Small intestine (tissue), 7 donors: ENCODE measurements at regions not wholly inside any gene's neighbourhood (a gene's known extent, or its start where the extent isn't known, plus 50 kb on each side); places are given as distances from the start of the nearest gene placed in this dataset.

Source experiments
- DNase-seq, 2 donors: peaks; one replicate each; pipeline versions ENCODE4 v3.0.0 to v3.0.0-alpha.2; 2013
- FAIRE-seq: peaks from 2 replicates; lab custom pipeline; 2012; peaks lifted over from hg19 to GRCh38; lab: Jason Lieb, UNC
- H3K27ac ChIP-seq, 3 donors: one replicate each; pipeline ENCODE4 v1.5.1; 2013; ENCODE audit warnings: low read length in 2 of 3, mild to moderate bottlenecking in 2 of 3, control low read depth in 1 of 3, inconsistent platforms in 1 of 3, low read depth in 1 of 3, moderate library complexity in 1 of 3
- H3K27me3 ChIP-seq, 3 donors: one replicate each; pipeline ENCODE4 v1.6.1; 2013; ENCODE audit warnings: low read length in 3 of 3, inconsistent platforms in 1 of 3; ENCODE audit not compliant: control insufficient read depth in 3 of 3, insufficient read depth in 3 of 3
- H3K36me3 ChIP-seq, 3 donors: one replicate each; pipeline ENCODE4 v1.6.1; 2013; ENCODE audit warnings: low read length in 3 of 3, inconsistent platforms in 1 of 3, low read depth in 1 of 3, mild to moderate bottlenecking in 1 of 3, moderate library complexity in 1 of 3; ENCODE audit not compliant: control insufficient read depth in 3 of 3, insufficient read depth in 2 of 3
- H3K4me1 ChIP-seq, 3 donors: one replicate each; pipeline ENCODE4 v1.6.1; 2013; ENCODE audit warnings: low read length in 2 of 3, inconsistent platforms in 1 of 3, low read depth in 1 of 3, mild to moderate bottlenecking in 1 of 3, moderate library complexity in 1 of 3; ENCODE audit not compliant: control insufficient read depth in 3 of 3, insufficient read depth in 2 of 3
- H3K4me3 ChIP-seq, 3 donors: one replicate each; pipeline ENCODE4 v1.5.1; 2013; ENCODE audit warnings: low read length in 3 of 3, control low read depth in 1 of 3, inconsistent platforms in 1 of 3, low read depth in 1 of 3, mild to moderate bottlenecking in 1 of 3, moderate library complexity in 1 of 3
- H3K9me3 ChIP-seq, 2 donors: one replicate each; pipeline ENCODE4 v1.6.1; 2013; ENCODE audit warnings: low read depth in 1 of 2, low read length in 1 of 2; ENCODE audit not compliant: control insufficient read depth in 2 of 2, insufficient read depth in 1 of 2
- WGBS, 3 donors: extraction: QIAGEN DNeasy Blood & Tissue Kit; methylation state at CpG; one replicate each; pipeline ENCODE4 v1.1.7; 2013; 5-methylcytosine and 5-hydroxymethylcytosine counted together
- donor health status: healthy with polysubstance abuse.
- donor health status: control.
- donor health status: control.
- donor health status: Bipolar disorder and iron deficiency.
- donor health status: healthy.

- WGBS, 3 donors, result 53 to 76% (median 64%) methylated on average over 1 of the region's 1 CpG
These were observed 50.5 kb upstream of the GUCY1A1 start for GRCh38 chr4:155616117-155616516.

GRCh38 chr4:155615081-155615887 lies 51.4 kb upstream of the GUCY1A1 start:
- DNase-seq (no peak), FAIRE-seq (no peak)
- H3K4me1 ChIP-seq, result no peaks in the 10 kb centered on the region
- H3K27ac ChIP-seq, result no peak overlapping the region
- no peaks in the 10 kb centered on the region for H3K27me3 ChIP-seq
- no peaks in the 10 kb centered on the region for H3K9me3 ChIP-seq
- H3K36me3 ChIP-seq, result no peaks in the 10 kb centered on the region
- H3K4me3 ChIP-seq, result no peak overlapping the region
- WGBS, 3 donors, result 62 to 70% (median 64%) methylated on average over 4 of the region's 4 CpGs

More at GRCh38 chr4:155616117-155616516, 50.5 kb upstream of the GUCY1A1 start:
- DNase-seq (no peak), FAIRE-seq (no peak)
- Histone ChIP-seq H3K27me3 (no peaks in the 10 kb centered on the region), H3K4me3 (no peak overlapping the region), H3K4me1 (no peaks in the 10 kb centered on the region), H3K27ac (no peak overlapping the region), H3K36me3 (no peaks in the 10 kb centered on the region), H3K9me3 (no peaks in the 10 kb centered on the region)

GRCh38 chr4:155614111-155614762 lies 52.4 kb upstream of the GUCY1A1 start:
- Histone ChIP-seq H3K4me3 (no peak overlapping the region), H3K4me1 (no peaks in the 10 kb centered on the region), H3K36me3 (no peaks in the 10 kb centered on the region), H3K27ac (no peak overlapping the region), H3K27me3 (no peaks in the 10 kb centered on the region), H3K9me3 (no peaks in the 10 kb centered on the region)
- no peak for DNase-seq
- FAIRE-seq, result no peak
- WGBS, 3 donors, result 82 to 94% (median 88%) methylated on average over 1 of the region's 1 CpG

- no peak overlapping the region for H3K4me3 ChIP-seq
- H3K36me3 ChIP-seq, result no peaks in the 10 kb centered on the region
- no peaks in the 10 kb centered on the region for H3K9me3 ChIP-seq
- no peak overlapping the region for H3K27ac ChIP-seq
- H3K27me3 ChIP-seq, result no peaks in the 10 kb centered on the region
- no peak for FAIRE-seq
- DNase-seq, result no peak
- H3K4me1 ChIP-seq, result no peaks in the 10 kb centered on the region
- 80 to 87% (median 82%) methylated on average over 2 of the region's 2 CpGs for WGBS, 3 donors
These were observed 54.6 kb upstream of the GUCY1A1 start for GRCh38 chr4:155612074-155612473.

- DNase-seq, result no peak
- Histone ChIP-seq H3K27me3 (no peaks in the 10 kb centered on the region), H3K4me1 (no peaks in the 10 kb centered on the region), H3K9me3 (no peaks in the 10 kb centered on the region), H3K4me3 (no peak overlapping the region), H3K36me3 (no peaks in the 10 kb centered on the region), H3K27ac (no peak overlapping the region)
- 83 to 87% (median 85%) methylated on average over 4 of the region's 4 CpGs for WGBS, 3 donors
- FAIRE-seq, result no peak
These were observed 55.1 kb upstream of the GUCY1A1 start for GRCh38 chr4:155611501-155611900.

GRCh38 chr4:155610143-155610542 lies 56.5 kb upstream of the GUCY1A1 start:
- Histone ChIP-seq H3K27me3 (no peaks in the 10 kb centered on the region), H3K4me3 (no peak overlapping the region), H3K27ac (no peak overlapping the region), H3K9me3 (no peaks in the 10 kb centered on the region), H3K36me3 (no peaks in the 10 kb centered on the region), H3K4me1 (no peaks in the 10 kb centered on the region)
- DNase-seq (no peak), FAIRE-seq (no peak)
- 87 to 91% (median 90%) methylated on average over 5 of the region's 5 CpGs for WGBS, 3 donors

GRCh38 chr4:155609455-155610059 lies 57.1 kb upstream of the GUCY1A1 start:
- H3K27ac ChIP-seq, result no peak overlapping the region
- WGBS, 3 donors, result 86 to 97% (median 96%) methylated on average over 1 of the region's 1 CpG
- no peaks in the 10 kb centered on the region for H3K4me1 ChIP-seq
- no peak for FAIRE-seq
- no peak overlapping the region for H3K4me3 ChIP-seq
- H3K36me3 ChIP-seq, result no peaks in the 10 kb centered on the region
- H3K9me3 ChIP-seq, result no peaks in the 10 kb centered on the region
- no peaks in the 10 kb centered on the region for H3K27me3 ChIP-seq
- no peak for DNase-seq

- WGBS, 3 donors, result 56 to 63% (median 59%) methylated on average over 3 of the region's 3 CpGs
These were observed 58.3 kb upstream of the GUCY1A1 start for GRCh38 chr4:155608225-155608885.

More at GRCh38 chr4:155608225-155608885, 58.3 kb upstream of the GUCY1A1 start:
- Histone ChIP-seq H3K27ac (no peak overlapping the region), H3K36me3 (no peaks in the 10 kb centered on the region), H3K4me3 (no peak overlapping the region), H3K9me3 (no peaks in the 10 kb centered on the region), H3K4me1 (no peaks in the 10 kb centered on the region), H3K27me3 (no peaks in the 10 kb centered on the region)
- DNase-seq, result no peak
- no peak for FAIRE-seq
